ENCODE measurements at regions not wholly inside any gene's neighbourhood (a gene's known extent, or its start where the extent isn't known, plus 50 kb on each side); places are given as distances from the start of the nearest gene placed in this dataset.

DNA sequence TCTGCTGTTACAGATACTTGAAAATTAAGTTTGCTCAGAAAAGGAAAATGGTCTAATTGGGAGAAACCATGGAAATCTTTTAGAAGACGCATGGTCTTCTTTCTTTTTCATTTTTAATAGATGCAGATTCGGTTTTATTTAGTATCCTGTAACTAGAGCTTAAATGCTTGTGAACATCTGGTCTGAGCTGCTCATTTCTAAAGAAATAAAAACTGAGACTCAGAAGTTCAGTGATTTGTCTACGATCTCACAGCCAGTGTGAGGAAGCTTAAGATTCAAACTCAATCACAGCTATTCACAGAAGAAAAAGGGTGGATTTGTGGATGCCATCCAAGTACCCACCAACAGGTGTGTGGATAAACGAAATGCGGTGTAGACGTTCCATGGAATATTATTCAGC lies 80.0 kb upstream of the TIAM1 start:
- Histone ChIP-seq H3K36me3 (ENCODE audit: control insufficient read depth, low read length) (no peaks in the 10 kb centered on the region), H3K4me3 (ENCODE audit: low read length) (no peak overlapping the region), H4K20me1 (ENCODE audit: control insufficient read depth, insufficient read depth, low read depth, low read length) (no peaks in the 10 kb centered on the region), H3K4me2 (ENCODE audit: low read length) (no peak overlapping the region), H3K79me2 (ENCODE audit: control insufficient read depth, low read length) (no peaks in the 10 kb centered on the region), H3K9me3 (ENCODE audit: control insufficient read depth, insufficient read depth, low read length) (no peaks in the 10 kb centered on the region), H3K4me1 (ENCODE audit: control insufficient read depth, low read length) (no peaks in the 10 kb centered on the region), H3F3A (ENCODE audit: control insufficient read depth, insufficient read depth) (no peaks in the 10 kb centered on the region), H3K27me3 (ENCODE audit: control insufficient read depth, low read length) (no peaks in the 10 kb centered on the region), H3K9me2 (replicated peaks; ENCODE audit: control insufficient read depth, low read length) (no peaks in the 10 kb centered on the region), H3K27ac (ENCODE audit: low read depth, low read length) (no peak overlapping the region)
- TF ChIP-seq, protein P1, sequence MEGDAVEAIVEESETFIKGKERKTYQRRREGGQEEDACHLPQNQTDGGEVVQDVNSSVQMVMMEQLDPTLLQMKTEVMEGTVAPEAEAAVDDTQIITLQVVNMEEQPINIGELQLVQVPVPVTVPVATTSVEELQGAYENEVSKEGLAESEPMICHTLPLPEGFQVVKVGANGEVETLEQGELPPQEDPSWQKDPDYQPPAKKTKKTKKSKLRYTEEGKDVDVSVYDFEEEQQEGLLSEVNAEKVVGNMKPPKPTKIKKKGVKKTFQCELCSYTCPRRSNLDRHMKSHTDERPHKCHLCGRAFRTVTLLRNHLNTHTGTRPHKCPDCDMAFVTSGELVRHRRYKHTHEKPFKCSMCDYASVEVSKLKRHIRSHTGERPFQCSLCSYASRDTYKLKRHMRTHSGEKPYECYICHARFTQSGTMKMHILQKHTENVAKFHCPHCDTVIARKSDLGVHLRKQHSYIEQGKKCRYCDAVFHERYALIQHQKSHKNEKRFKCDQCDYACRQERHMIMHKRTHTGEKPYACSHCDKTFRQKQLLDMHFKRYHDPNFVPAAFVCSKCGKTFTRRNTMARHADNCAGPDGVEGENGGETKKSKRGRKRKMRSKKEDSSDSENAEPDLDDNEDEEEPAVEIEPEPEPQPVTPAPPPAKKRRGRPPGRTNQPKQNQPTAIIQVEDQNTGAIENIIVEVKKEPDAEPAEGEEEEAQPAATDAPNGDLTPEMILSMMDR (IDR thresholded peaks at IDR 0.05; ENCODE audit: low read depth, low read length, poor library complexity, severe bottlenecking), result no peak
- TF ChIP-seq EZH2phosphoT487 (IDR thresholded peaks at IDR 0.05; ENCODE audit: borderline replicate concordance, low read length), result no peak

DNA sequence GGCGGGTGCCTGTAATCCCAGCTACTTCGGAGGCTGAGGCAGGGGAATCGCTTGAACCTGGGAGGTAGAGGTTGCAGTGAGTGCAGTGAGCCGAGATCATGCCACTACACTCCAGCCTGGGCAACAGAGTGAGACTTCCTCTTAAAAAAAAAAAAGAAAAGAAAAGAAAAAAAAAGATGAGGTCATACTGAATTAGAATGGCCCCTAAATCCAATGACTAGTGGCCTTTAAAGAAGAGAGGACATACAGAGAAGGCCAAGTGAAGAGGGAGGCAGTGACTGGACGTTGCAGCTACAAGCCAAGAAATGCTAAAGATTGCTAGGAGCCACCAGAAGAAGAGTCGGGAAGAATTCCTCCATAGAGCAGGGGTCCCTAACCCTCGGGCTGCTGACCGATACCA lies 76.9 kb upstream of the TIAM1 start:
- no peaks in the 10 kb centered on the region for H4K20me1 ChIP-seq (ENCODE audit: control insufficient read depth, insufficient read depth, low read depth, low read length)
- H3K27me3 ChIP-seq (ENCODE audit: control insufficient read depth, low read length), result no peaks in the 10 kb centered on the region
- H3K36me3 ChIP-seq (ENCODE audit: control insufficient read depth, low read length), result no peaks in the 10 kb centered on the region
- no peak overlapping the region for H3K4me2 ChIP-seq (ENCODE audit: low read length)
- H3K27ac ChIP-seq (ENCODE audit: low read depth, low read length), result no peak overlapping the region
- H3K79me2 ChIP-seq (ENCODE audit: control insufficient read depth, low read length), result no peaks in the 10 kb centered on the region
- no peak overlapping the region for H3K4me3 ChIP-seq (ENCODE audit: low read length)
- TF ChIP-seq, protein P1 (IDR thresholded peaks at IDR 0.05; ENCODE audit: low read depth, low read length, poor library complexity, severe bottlenecking), result no peak
- no peak for TF ChIP-seq EZH2phosphoT487 (IDR thresholded peaks at IDR 0.05; ENCODE audit: borderline replicate concordance, low read length)
- no peaks in the 10 kb centered on the region for H3F3A ChIP-seq (ENCODE audit: control insufficient read depth, insufficient read depth)
- H3K9me2 ChIP-seq (replicated peaks; ENCODE audit: control insufficient read depth, low read length), result no peaks in the 10 kb centered on the region
- H3K4me1 ChIP-seq (ENCODE audit: control insufficient read depth, low read length), result no peaks in the 10 kb centered on the region
- H3K9me3 ChIP-seq (ENCODE audit: control insufficient read depth, insufficient read depth, low read length), result no peaks in the 10 kb centered on the region

DNA sequence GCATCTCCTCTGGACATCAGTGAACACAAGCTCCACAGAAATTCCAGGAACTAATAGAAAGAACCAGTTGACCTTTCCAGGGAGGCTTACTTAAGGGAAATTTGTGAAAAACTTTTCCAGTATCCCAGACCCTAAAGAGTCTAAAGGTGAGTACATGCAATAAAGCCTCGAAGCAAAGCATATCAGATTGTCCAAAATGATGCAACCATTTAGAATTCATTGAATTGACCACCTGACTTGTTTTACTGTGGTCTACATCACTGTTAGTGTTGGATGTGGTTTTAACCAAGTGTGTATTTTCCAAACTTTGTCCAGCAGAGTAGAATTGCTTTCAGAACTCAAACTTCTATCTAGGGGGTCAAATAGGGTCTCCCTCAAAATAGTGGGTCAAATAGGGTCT lies 76.3 kb upstream of the TIAM1 start:
- Histone ChIP-seq H3F3A (ENCODE audit: control insufficient read depth, insufficient read depth) (no peaks in the 10 kb centered on the region), H3K36me3 (ENCODE audit: control insufficient read depth, low read length) (no peaks in the 10 kb centered on the region), H3K9me2 (replicated peaks; ENCODE audit: control insufficient read depth, low read length) (no peaks in the 10 kb centered on the region), H3K4me3 (ENCODE audit: low read length) (no peak overlapping the region), H3K27me3 (ENCODE audit: control insufficient read depth, low read length) (no peaks in the 10 kb centered on the region), H3K79me2 (ENCODE audit: control insufficient read depth, low read length) (no peaks in the 10 kb centered on the region), H3K4me2 (ENCODE audit: low read length) (no peak overlapping the region), H4K20me1 (ENCODE audit: control insufficient read depth, insufficient read depth, low read depth, low read length) (no peaks in the 10 kb centered on the region), H3K9me3 (ENCODE audit: control insufficient read depth, insufficient read depth, low read length) (no peaks in the 10 kb centered on the region), H3K27ac (ENCODE audit: low read depth, low read length) (no peak overlapping the region), H3K4me1 (ENCODE audit: control insufficient read depth, low read length) (no peaks in the 10 kb centered on the region)
- TF ChIP-seq EZH2phosphoT487 (IDR thresholded peaks at IDR 0.05; ENCODE audit: borderline replicate concordance, low read length), result no peak
- TF ChIP-seq, protein P1 (IDR thresholded peaks at IDR 0.05; ENCODE audit: low read depth, low read length, poor library complexity, severe bottlenecking), result no peak
